ENCODE measurements at regions not wholly inside any gene's neighbourhood (a gene's known extent, or its start where the extent isn't known, plus 50 kb on each side); places are given as distances from the start of the nearest gene placed in this dataset.
"Not testable (repeated sequence)": the region's sequence is repeated elsewhere in the genome, so short reads cannot be mapped to it uniquely, and the experiment has no call there.

GRCh38 chr9:73919712-73920111, 577.4 kb upstream of the RORB start:
- H3K36me3 Mint-ChIP-seq (ENCODE audit: insufficient read depth) = no peaks in the 10 kb centered on the region
- ATAC-seq (no peak), DNase-seq (no peak)
- H3K9me3 Mint-ChIP-seq = no peaks in the 10 kb centered on the region
- H3K27me3 Mint-ChIP-seq (ENCODE audit: low read depth) = no peaks in the 10 kb centered on the region
- H3K4me3 Mint-ChIP-seq = no peak overlapping the region
- no peaks in the 10 kb centered on the region for H3K4me1 Mint-ChIP-seq (ENCODE audit: low read depth)

GRCh38 chr9:73923796-73924195, 573.3 kb upstream of the RORB start:
- no peak for ATAC-seq
- Mint-ChIP-seq H3K36me3 (ENCODE audit: insufficient read depth) (no peaks in the 10 kb centered on the region), H3K9me3 (peaks cover 4% of the 10 kb centered on the region)

GRCh38 chr9:73951147-73951546, 546.0 kb upstream of the RORB start:
- Mint-ChIP-seq H3K27me3 (ENCODE audit: low read depth) (no peaks in the 10 kb centered on the region), H3K4me1 (ENCODE audit: low read depth) (no peaks in the 10 kb centered on the region), H3K4me3 (no peak overlapping the region), H3K36me3 (ENCODE audit: insufficient read depth) (peaks cover 2% of the 10 kb centered on the region), H3K9me3 (peaks cover 12% of the 10 kb centered on the region)
- DNase-seq (no peak), ATAC-seq (no peak)

More at GRCh38 chr9:73923796-73924195, 573.3 kb upstream of the RORB start:
- no peaks in the 10 kb centered on the region for H3K27me3 Mint-ChIP-seq (ENCODE audit: low read depth)
- H3K4me1 Mint-ChIP-seq (ENCODE audit: low read depth) = no peaks in the 10 kb centered on the region
- DNase-seq = no peak
- no peak overlapping the region for H3K4me3 Mint-ChIP-seq

GRCh38 chr9:73962792-73963191, 534.3 kb upstream of the RORB start:
- ATAC-seq = no peak
- H3K27me3 Mint-ChIP-seq (ENCODE audit: low read depth) = no peaks in the 10 kb centered on the region
- DNase-seq = no peak
- no peaks in the 10 kb centered on the region for H3K36me3 Mint-ChIP-seq (ENCODE audit: insufficient read depth)
- H3K9me3 Mint-ChIP-seq = peaks cover 7% of the 10 kb centered on the region
- H3K4me1 Mint-ChIP-seq (ENCODE audit: low read depth) = no peaks in the 10 kb centered on the region
- no peak overlapping the region for H3K4me3 Mint-ChIP-seq

- DNase-seq (no peak), ATAC-seq (no peak)
- Mint-ChIP-seq H3K4me1 (ENCODE audit: low read depth) (no peaks in the 10 kb centered on the region), H3K9me3 (peaks cover 3% of the 10 kb centered on the region), H3K27me3 (ENCODE audit: low read depth) (no peaks in the 10 kb centered on the region), H3K36me3 (ENCODE audit: insufficient read depth) (no peaks in the 10 kb centered on the region), H3K4me3 (no peak overlapping the region)
These were observed 527.2 kb upstream of the RORB start for GRCh38 chr9:73969936-73970335.

- not testable (repeated sequence) for H3K27me3 Mint-ChIP-seq (ENCODE audit: low read depth); DNase-seq; H3K36me3 Mint-ChIP-seq (ENCODE audit: insufficient read depth); H3K4me1 Mint-ChIP-seq (ENCODE audit: low read depth); H3K4me3 Mint-ChIP-seq; ATAC-seq
- H3K9me3 Mint-ChIP-seq = peaks cover 14% of the 10 kb centered on the region
These were observed 520.7 kb upstream of the RORB start for GRCh38 chr9:73976424-73976823.

GRCh38 chr9:73979894-73980264, 517.3 kb upstream of the RORB start:
- DNase-seq = no peak
- Mint-ChIP-seq H3K36me3 (ENCODE audit: insufficient read depth) (no peaks in the 10 kb centered on the region), H3K9me3 (peaks cover 14% of the 10 kb centered on the region), H3K27me3 (ENCODE audit: low read depth) (no peaks in the 10 kb centered on the region), H3K4me1 (ENCODE audit: low read depth) (no peaks in the 10 kb centered on the region), H3K4me3 (no peak overlapping the region)
- ATAC-seq = no peak

- ATAC-seq (no peak), DNase-seq (no peak)
- Mint-ChIP-seq H3K9me3 (peaks cover 16% of the 10 kb centered on the region), H3K4me1 (ENCODE audit: low read depth) (no peaks in the 10 kb centered on the region), H3K36me3 (ENCODE audit: insufficient read depth) (no peaks in the 10 kb centered on the region), H3K4me3 (no peak overlapping the region), H3K27me3 (ENCODE audit: low read depth) (no peaks in the 10 kb centered on the region)
These were observed 516.4 kb upstream of the RORB start for GRCh38 chr9:73980754-73981153.

- Mint-ChIP-seq H3K9me3 (peaks cover 23% of the 10 kb centered on the region), H3K27me3 (ENCODE audit: low read depth) (no peaks in the 10 kb centered on the region), H3K36me3 (ENCODE audit: insufficient read depth) (no peaks in the 10 kb centered on the region), H3K4me3 (no peak overlapping the region), H3K4me1 (ENCODE audit: low read depth) (no peaks in the 10 kb centered on the region)
- no peak for ATAC-seq
- DNase-seq = no peak
These were observed 515.7 kb upstream of the RORB start for GRCh38 chr9:73981405-73981804.

GRCh38 chr9:73995836-73996235, 501.3 kb upstream of the RORB start:
- Mint-ChIP-seq H3K4me1 (ENCODE audit: low read depth) (no peaks in the 10 kb centered on the region), H3K9me3 (peaks cover 14% of the 10 kb centered on the region), H3K27me3 (ENCODE audit: low read depth) (no peaks in the 10 kb centered on the region), H3K4me3 (no peak overlapping the region), H3K36me3 (ENCODE audit: insufficient read depth) (no peaks in the 10 kb centered on the region)
- no peak for ATAC-seq
- no peak for DNase-seq

GRCh38 chr9:73996844-73997243, 500.3 kb upstream of the RORB start:
- H3K27me3 Mint-ChIP-seq (ENCODE audit: low read depth) = no peaks in the 10 kb centered on the region
- DNase-seq (no peak), ATAC-seq (no peak)
- H3K36me3 Mint-ChIP-seq (ENCODE audit: insufficient read depth) = no peaks in the 10 kb centered on the region
- no peaks in the 10 kb centered on the region for H3K4me1 Mint-ChIP-seq (ENCODE audit: low read depth)
- peaks cover 10% of the 10 kb centered on the region for H3K9me3 Mint-ChIP-seq
- H3K4me3 Mint-ChIP-seq = no peak overlapping the region

GRCh38 chr9:74001382-74001781, 495.8 kb upstream of the RORB start:
- no peak for DNase-seq
- peaks cover 11% of the 10 kb centered on the region for H3K9me3 Mint-ChIP-seq
- H3K36me3 Mint-ChIP-seq (ENCODE audit: insufficient read depth) = no peaks in the 10 kb centered on the region
- no peaks in the 10 kb centered on the region for H3K27me3 Mint-ChIP-seq (ENCODE audit: low read depth)
- no peak overlapping the region for H3K4me3 Mint-ChIP-seq
- no peak for ATAC-seq
- no peaks in the 10 kb centered on the region for H3K4me1 Mint-ChIP-seq (ENCODE audit: low read depth)

GRCh38 chr9:74006935-74007334, 490.2 kb upstream of the RORB start:
- Mint-ChIP-seq H3K4me1 (ENCODE audit: low read depth) (no peaks in the 10 kb centered on the region), H3K27me3 (ENCODE audit: low read depth) (no peaks in the 10 kb centered on the region), H3K4me3 (no peak overlapping the region), H3K9me3 (peaks cover 5% of the 10 kb centered on the region), H3K36me3 (ENCODE audit: insufficient read depth) (no peaks in the 10 kb centered on the region)
- DNase-seq (no peak), ATAC-seq (no peak)

- DNase-seq (no peak), ATAC-seq (no peak)
- no peaks in the 10 kb centered on the region for H3K4me1 Mint-ChIP-seq (ENCODE audit: low read depth)
- H3K27me3 Mint-ChIP-seq (ENCODE audit: low read depth) = no peaks in the 10 kb centered on the region
- peaks cover 5% of the 10 kb centered on the region for H3K9me3 Mint-ChIP-seq
- no peak overlapping the region for H3K4me3 Mint-ChIP-seq
- H3K36me3 Mint-ChIP-seq (ENCODE audit: insufficient read depth) = no peaks in the 10 kb centered on the region
These were observed 489.3 kb upstream of the RORB start for GRCh38 chr9:74007833-74008232.

GRCh38 chr9:74016004-74016403, 481.1 kb upstream of the RORB start:
- Mint-ChIP-seq H3K4me1 (ENCODE audit: low read depth) (no peaks in the 10 kb centered on the region), H3K4me3 (no peak overlapping the region), H3K9me3 (peaks cover 27% of the 10 kb centered on the region), H3K27me3 (ENCODE audit: low read depth) (no peaks in the 10 kb centered on the region), H3K36me3 (ENCODE audit: insufficient read depth) (no peaks in the 10 kb centered on the region)
- DNase-seq = no peak
- ATAC-seq = no peak

GRCh38 chr9:74025402-74025925, 471.7 kb upstream of the RORB start:
- Mint-ChIP-seq H3K27me3 (ENCODE audit: low read depth) (no peaks in the 10 kb centered on the region), H3K9me3 (peaks cover 10% of the 10 kb centered on the region), H3K4me3 (no peak overlapping the region), H3K4me1 (ENCODE audit: low read depth) (no peaks in the 10 kb centered on the region), H3K36me3 (ENCODE audit: insufficient read depth) (no peaks in the 10 kb centered on the region)
- ATAC-seq = no peak
- DNase-seq = no peak

Measured in activated T-cell treated with anti-CD3 and anti-CD28 coated beads, Interleukin-2, amount 50 U/mL, for 4 hours (primary cell).